Prostate gland (tissue), 2 donors: ENCODE measurements at regions not wholly inside any gene's neighbourhood (a gene's known extent, or its start where the extent isn't known, plus 50 kb on each side); places are given as distances from the start of the nearest gene placed in this dataset.

Source experiments
- POLR2A ChIP-seq: fragments of 450-650 bp; IDR thresholded peaks from one replicate; pipeline ENCODE4 v1.6.1; 2016; ENCODE audit warnings: antibody characterized with exemption, mild to moderate bottlenecking
- TF ChIP-seq, protein P1 (sequence below), 4 experiments: fragments of 200-600 bp in 2 of 4; fragments of 450-650 bp in 2 of 4; sonication (generic) in 2 of 4; IDR thresholded peaks; 1 replicate in 3 of 4; 2 replicates in 1 of 4; pipeline ENCODE4 v1.5.1; 2016 to 2019; ENCODE audit warnings: antibody characterized with exemption in 4 of 4, mild to moderate bottlenecking in 2 of 4, moderate library complexity in 2 of 4

DNA sequence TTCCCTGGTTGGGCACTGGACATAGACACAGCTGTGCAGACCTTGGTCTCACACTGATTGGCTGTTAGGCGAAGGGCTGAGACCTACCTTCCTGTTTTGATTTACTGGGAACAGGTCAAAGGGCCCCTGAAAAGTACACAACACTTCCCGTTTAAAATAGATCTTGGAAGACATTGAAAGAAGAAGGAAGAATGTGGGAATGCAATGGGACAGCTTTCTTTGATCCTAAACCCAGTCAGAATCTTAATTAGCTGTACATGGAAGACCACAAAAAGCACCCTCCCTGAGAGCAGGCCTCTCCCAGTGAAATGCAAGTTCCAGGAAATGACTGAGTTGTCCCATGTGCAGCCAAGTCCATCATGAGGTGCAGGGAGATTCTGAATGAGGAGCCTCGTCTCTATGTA is 83.6 kb upstream of the EXOC2 start:
- TF ChIP-seq, protein P1, sequence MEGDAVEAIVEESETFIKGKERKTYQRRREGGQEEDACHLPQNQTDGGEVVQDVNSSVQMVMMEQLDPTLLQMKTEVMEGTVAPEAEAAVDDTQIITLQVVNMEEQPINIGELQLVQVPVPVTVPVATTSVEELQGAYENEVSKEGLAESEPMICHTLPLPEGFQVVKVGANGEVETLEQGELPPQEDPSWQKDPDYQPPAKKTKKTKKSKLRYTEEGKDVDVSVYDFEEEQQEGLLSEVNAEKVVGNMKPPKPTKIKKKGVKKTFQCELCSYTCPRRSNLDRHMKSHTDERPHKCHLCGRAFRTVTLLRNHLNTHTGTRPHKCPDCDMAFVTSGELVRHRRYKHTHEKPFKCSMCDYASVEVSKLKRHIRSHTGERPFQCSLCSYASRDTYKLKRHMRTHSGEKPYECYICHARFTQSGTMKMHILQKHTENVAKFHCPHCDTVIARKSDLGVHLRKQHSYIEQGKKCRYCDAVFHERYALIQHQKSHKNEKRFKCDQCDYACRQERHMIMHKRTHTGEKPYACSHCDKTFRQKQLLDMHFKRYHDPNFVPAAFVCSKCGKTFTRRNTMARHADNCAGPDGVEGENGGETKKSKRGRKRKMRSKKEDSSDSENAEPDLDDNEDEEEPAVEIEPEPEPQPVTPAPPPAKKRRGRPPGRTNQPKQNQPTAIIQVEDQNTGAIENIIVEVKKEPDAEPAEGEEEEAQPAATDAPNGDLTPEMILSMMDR (IDR thresholded peaks at IDR 0.05), result no peak
- no peak for TF ChIP-seq POLR2A
